Ovary (tissue), 3 donors: ENCODE measurements at regions not wholly inside any gene's neighbourhood (a gene's known extent, or its start where the extent isn't known, plus 50 kb on each side); places are given as distances from the start of the nearest gene placed in this dataset.

Experiments used
- EP300 ChIP-seq: sonication (generic); formaldehyde crosslinking; IDR thresholded peaks from one replicate; pipeline ENCODE4 v1.6.1; 2017; ENCODE audit warnings: antibody characterized with exemption
- TF ChIP-seq, protein P1 (sequence below), 3 donors: fragments of 450-650 bp in 2 of 3; fragments of 200-600 bp in 1 of 3; IDR thresholded peaks; one replicate each; pipeline versions ENCODE4 v1.5.1 to v1.8.0; 2016 to 2022; ENCODE audit warnings: antibody characterized with exemption in 3 of 3, mild to moderate bottlenecking in 1 of 3
- donor health status: DM: no; HTN: no; CAD: no.

- TF ChIP-seq, protein P1, sequence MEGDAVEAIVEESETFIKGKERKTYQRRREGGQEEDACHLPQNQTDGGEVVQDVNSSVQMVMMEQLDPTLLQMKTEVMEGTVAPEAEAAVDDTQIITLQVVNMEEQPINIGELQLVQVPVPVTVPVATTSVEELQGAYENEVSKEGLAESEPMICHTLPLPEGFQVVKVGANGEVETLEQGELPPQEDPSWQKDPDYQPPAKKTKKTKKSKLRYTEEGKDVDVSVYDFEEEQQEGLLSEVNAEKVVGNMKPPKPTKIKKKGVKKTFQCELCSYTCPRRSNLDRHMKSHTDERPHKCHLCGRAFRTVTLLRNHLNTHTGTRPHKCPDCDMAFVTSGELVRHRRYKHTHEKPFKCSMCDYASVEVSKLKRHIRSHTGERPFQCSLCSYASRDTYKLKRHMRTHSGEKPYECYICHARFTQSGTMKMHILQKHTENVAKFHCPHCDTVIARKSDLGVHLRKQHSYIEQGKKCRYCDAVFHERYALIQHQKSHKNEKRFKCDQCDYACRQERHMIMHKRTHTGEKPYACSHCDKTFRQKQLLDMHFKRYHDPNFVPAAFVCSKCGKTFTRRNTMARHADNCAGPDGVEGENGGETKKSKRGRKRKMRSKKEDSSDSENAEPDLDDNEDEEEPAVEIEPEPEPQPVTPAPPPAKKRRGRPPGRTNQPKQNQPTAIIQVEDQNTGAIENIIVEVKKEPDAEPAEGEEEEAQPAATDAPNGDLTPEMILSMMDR (IDR thresholded peaks at IDR 0.05), result no peak
- TF ChIP-seq EP300, result no peak
These were observed 151.8 kb upstream of the GCFC2 start for GRCh38 chr2:75862547-75862946.
